Sigmoid colon (tissue), 6 donors: ENCODE measurements at regions not wholly inside any gene's neighbourhood (a gene's known extent, or its start where the extent isn't known, plus 50 kb on each side); places are given as distances from the start of the nearest gene placed in this dataset.
A peak's percentile ranks its signal among the peaks of the same experiment; 100 is the strongest.

Experiments used
- DNase-seq: peaks from one replicate; pipeline ENCODE4 v3.0.0-alpha.2; 2019
- H3K27ac ChIP-seq, 4 donors: fragments of 200-600 bp; sonication (generic); one replicate each; pipeline ENCODE4 v1.5.1; 2016 to 2019; ENCODE audit warnings: mild to moderate bottlenecking in 1 of 4
- H3K27me3 ChIP-seq, 3 donors: fragments of 200-600 bp; sonication (generic); one replicate each; pipeline ENCODE4 v1.5.1; 2019; ENCODE audit warnings: mild to moderate bottlenecking in 1 of 3
- H3K36me3 ChIP-seq, 4 donors: fragments of 200-600 bp; sonication (generic); one replicate each; pipeline ENCODE4 v1.5.1; 2016 to 2019
- H3K4me1 ChIP-seq, 4 donors: fragments of 200-600 bp; sonication (generic); one replicate each; pipeline ENCODE4 v1.5.1; 2017 to 2019
- H3K4me3 ChIP-seq, 4 donors: fragments of 200-600 bp; sonication (generic); one replicate each; pipeline ENCODE4 v1.5.1; 2017 to 2019; ENCODE audit warnings: mild to moderate bottlenecking in 2 of 4, moderate library complexity in 1 of 4
- H3K9me3 ChIP-seq, 4 donors: fragments of 200-600 bp in 3 of 4; sonication (generic) in 3 of 4; one replicate each; pipeline versions ENCODE4 v1.5.1 to v1.6.1; 2013 to 2019
- CTCF ChIP-seq, 4 experiments: fragments of 450-650 bp in 3 of 4; fragments of 200-600 bp in 1 of 4; IDR thresholded peaks; one replicate each; pipeline ENCODE4 v1.5.1; 2016 to 2019; ENCODE audit warnings: antibody characterized with exemption in 4 of 4, mild to moderate bottlenecking in 3 of 4, moderate library complexity in 2 of 4
- EP300 ChIP-seq, 4 donors: sonication (generic); formaldehyde crosslinking; IDR thresholded peaks; one replicate each; pipeline ENCODE4 v1.6.1; 2017; ENCODE audit warnings: antibody characterized with exemption in 4 of 4
- POLR2A ChIP-seq, 2 donors: fragments of 450-650 bp; IDR thresholded peaks; one replicate each; pipeline ENCODE4 v1.6.1; 2016; ENCODE audit warnings: antibody characterized with exemption in 2 of 2, mild to moderate bottlenecking in 2 of 2, moderate library complexity in 2 of 2
- POLR2AphosphoS5 ChIP-seq, 4 donors: sonication (generic); formaldehyde crosslinking; IDR thresholded peaks; one replicate each; pipeline ENCODE4 v1.6.1; 2017; ENCODE audit warnings: antibody characterized with exemption in 4 of 4
- WGBS, 2 donors: extraction: QIAGEN DNeasy Blood & Tissue Kit; methylation state at CpG; one replicate each; pipeline ENCODE4 v1.1.7; 2013; 5-methylcytosine and 5-hydroxymethylcytosine counted together
- intact Hi-C: fragments of 100-400 bp; cut with DNase I; formaldehyde crosslinking; loops from one replicate; pipeline ENCODE4 v1.15.1; 2023
- donor health status: healthy with polysubstance abuse.
- donor health status: healthy.

- intact Hi-C loops: loop anchor here (1.0 to 10.0 kb wide), 5 partner anchors 37 to 1179 kb away; partner anchors contain the start of genes C2orf76, CCDC93, DBI and DDX18
- DNase-seq: peak; percentile 78
Measured at GRCh38 chr2:118185210-118186109, 97.2 kb downstream of the INSIG2 start.

GRCh38 chr2:118183381-118183780 is 95.1 kb downstream of the INSIG2 start:
- no peak for TF ChIP-seq EP300 (IDR thresholded peaks at IDR 0.05)
- TF ChIP-seq POLR2AphosphoS5 (IDR thresholded peaks at IDR 0.05): no peak
- TF ChIP-seq CTCF (IDR thresholded peaks at IDR 0.05): no peak
- TF ChIP-seq POLR2A (IDR thresholded peaks at IDR 0.05): no peak
- no peak for DNase-seq
- no peak overlapping the region for H3K27ac ChIP-seq
- H3K4me3 ChIP-seq: no peak overlapping the region
- intact Hi-C loops: loop anchor here (10.0 kb wide), 2 partner anchors 169 to 1181 kb away; partner anchors contain the start of genes C2orf76, CCDC93 and DBI
- peaks cover 0 to 13% (median 5%) of the 10 kb centered on the region in 4 donors for H3K4me1 ChIP-seq
- WGBS, 2 donors: 47 to 56% methylated on average over 9 of the region's 9 CpGs
- H3K9me3 ChIP-seq: no peaks in the 10 kb centered on the region
- no peaks in the 10 kb centered on the region for H3K36me3 ChIP-seq
- no peaks in the 10 kb centered on the region for H3K27me3 ChIP-seq

More at GRCh38 chr2:118185210-118186109, 97.2 kb downstream of the INSIG2 start:
- Histone ChIP-seq H3K27ac (peak overlapping the region; percentile 88 to 91 (median 90)), H3K4me3 (peak overlapping the region; percentile 44 to 64 (median 58)), H3K9me3 (no peaks in the 10 kb centered on the region), H3K36me3 (no peaks in the 10 kb centered on the region), H3K27me3 (no peaks in the 10 kb centered on the region), H3K4me1 (peaks cover 0 to 13% (median 5%) of the 10 kb centered on the region in 4 donors)
- no peak for TF ChIP-seq EP300 (IDR thresholded peaks at IDR 0.05)
- TF ChIP-seq POLR2AphosphoS5 (IDR thresholded peaks at IDR 0.05): peak in 2 of 4 donors; percentile 35
- WGBS, 2 donors: 2 to 7% methylated on average over 33 of the region's 33 CpGs

GRCh38 chr2:118179445-118179844 is 91.2 kb downstream of the INSIG2 start:
- H3K4me3 ChIP-seq: no peak overlapping the region
- H3K27me3 ChIP-seq: no peaks in the 10 kb centered on the region
- no peak overlapping the region for H3K27ac ChIP-seq
- no peaks in the 10 kb centered on the region for H3K36me3 ChIP-seq
- no peaks in the 10 kb centered on the region for H3K9me3 ChIP-seq
- intact Hi-C loops: no loop called here
- TF ChIP-seq POLR2AphosphoS5 (IDR thresholded peaks at IDR 0.05): no peak
- no peak for TF ChIP-seq EP300 (IDR thresholded peaks at IDR 0.05)
- TF ChIP-seq POLR2A (IDR thresholded peaks at IDR 0.05): no peak
- TF ChIP-seq CTCF (IDR thresholded peaks at IDR 0.05): no peak
- WGBS, 2 donors: 92 to 93% methylated on average over 1 of the region's 1 CpG
- H3K4me1 ChIP-seq: no peaks in the 10 kb centered on the region
- no peak for DNase-seq

- H3K36me3 ChIP-seq: no peaks in the 10 kb centered on the region
- H3K9me3 ChIP-seq: no peaks in the 10 kb centered on the region
- H3K4me1 ChIP-seq: no peaks in the 10 kb centered on the region
- intact Hi-C loops: no loop called here
- no peak for DNase-seq
- no peak overlapping the region for H3K4me3 ChIP-seq
- WGBS, 2 donors: 71 to 79% methylated on average over 2 of the region's 2 CpGs
- H3K27ac ChIP-seq: no peak overlapping the region
- H3K27me3 ChIP-seq: no peaks in the 10 kb centered on the region
- no peak for TF ChIP-seq CTCF (IDR thresholded peaks at IDR 0.05)
- TF ChIP-seq POLR2A (IDR thresholded peaks at IDR 0.05): no peak
- no peak for TF ChIP-seq EP300 (IDR thresholded peaks at IDR 0.05)
- no peak for TF ChIP-seq POLR2AphosphoS5 (IDR thresholded peaks at IDR 0.05)
Measured at GRCh38 chr2:118177884-118178283, 89.6 kb downstream of the INSIG2 start.

GRCh38 chr2:118177318-118177717 is 89.0 kb downstream of the INSIG2 start:
- DNase-seq: no peak
- Histone ChIP-seq H3K27ac (no peak overlapping the region), H3K27me3 (no peaks in the 10 kb centered on the region), H3K4me1 (no peaks in the 10 kb centered on the region), H3K9me3 (no peaks in the 10 kb centered on the region), H3K4me3 (no peak overlapping the region), H3K36me3 (no peaks in the 10 kb centered on the region)
- 17 to 54% methylated on average over 3 of the region's 3 CpGs for WGBS, 2 donors
- TF ChIP-seq EP300 (IDR thresholded peaks at IDR 0.05) (no peak), POLR2A (IDR thresholded peaks at IDR 0.05) (no peak), POLR2AphosphoS5 (IDR thresholded peaks at IDR 0.05) (no peak), CTCF (IDR thresholded peaks at IDR 0.05) (no peak)
- intact Hi-C loops: no loop called here
